ENCODE measurements at regions not wholly inside any gene's neighbourhood (a gene's known extent, or its start where the extent isn't known, plus 50 kb on each side); places are given as distances from the start of the nearest gene placed in this dataset.

GRCh38 chr15:31442699-31443111 lies 116.1 kb downstream of the KLF13 start:
- TF ChIP-seq, protein P1, sequence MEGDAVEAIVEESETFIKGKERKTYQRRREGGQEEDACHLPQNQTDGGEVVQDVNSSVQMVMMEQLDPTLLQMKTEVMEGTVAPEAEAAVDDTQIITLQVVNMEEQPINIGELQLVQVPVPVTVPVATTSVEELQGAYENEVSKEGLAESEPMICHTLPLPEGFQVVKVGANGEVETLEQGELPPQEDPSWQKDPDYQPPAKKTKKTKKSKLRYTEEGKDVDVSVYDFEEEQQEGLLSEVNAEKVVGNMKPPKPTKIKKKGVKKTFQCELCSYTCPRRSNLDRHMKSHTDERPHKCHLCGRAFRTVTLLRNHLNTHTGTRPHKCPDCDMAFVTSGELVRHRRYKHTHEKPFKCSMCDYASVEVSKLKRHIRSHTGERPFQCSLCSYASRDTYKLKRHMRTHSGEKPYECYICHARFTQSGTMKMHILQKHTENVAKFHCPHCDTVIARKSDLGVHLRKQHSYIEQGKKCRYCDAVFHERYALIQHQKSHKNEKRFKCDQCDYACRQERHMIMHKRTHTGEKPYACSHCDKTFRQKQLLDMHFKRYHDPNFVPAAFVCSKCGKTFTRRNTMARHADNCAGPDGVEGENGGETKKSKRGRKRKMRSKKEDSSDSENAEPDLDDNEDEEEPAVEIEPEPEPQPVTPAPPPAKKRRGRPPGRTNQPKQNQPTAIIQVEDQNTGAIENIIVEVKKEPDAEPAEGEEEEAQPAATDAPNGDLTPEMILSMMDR (IDR thresholded peaks at IDR 0.05): no peak
- no peak for TF ChIP-seq POLR2A (IDR thresholded peaks at IDR 0.05)

Data from thyroid gland (tissue), 4 donors.